ENCODE measurements at regions not wholly inside any gene's neighbourhood (a gene's known extent, or its start where the extent isn't known, plus 50 kb on each side); places are given as distances from the start of the nearest gene placed in this dataset.

- no peak for DNase-seq (ENCODE audit: low read depth)
- no peak for TF ChIP-seq CTCF (conservative IDR thresholded peaks at IDR 0.05; ENCODE audit: control insufficient read depth, insufficient read depth, low read depth, low read length)
- no peak overlapping the region for H3K4me3 ChIP-seq (ENCODE audit: control insufficient read depth, low read depth, low read length)
These were observed 446.7 kb upstream of the SMIM31 start for GRCh38 chr4:164307262-164307661.

- no peak for TF ChIP-seq CTCF (conservative IDR thresholded peaks at IDR 0.05; ENCODE audit: control insufficient read depth, insufficient read depth, low read depth, low read length)
- no peak for DNase-seq (ENCODE audit: low read depth)
- H3K4me3 ChIP-seq (ENCODE audit: control insufficient read depth, low read depth, low read length) = no peak overlapping the region
These were observed 441.3 kb upstream of the SMIM31 start for GRCh38 chr4:164312671-164313070.

GRCh38 chr4:164313853-164314252 is 440.1 kb upstream of the SMIM31 start:
- H3K4me3 ChIP-seq (ENCODE audit: control insufficient read depth, low read depth, low read length) = no peak overlapping the region
- no peak for DNase-seq (ENCODE audit: low read depth)
- no peak for TF ChIP-seq CTCF (conservative IDR thresholded peaks at IDR 0.05; ENCODE audit: control insufficient read depth, insufficient read depth, low read depth, low read length)

GRCh38 chr4:164318350-164318749 is 435.6 kb upstream of the SMIM31 start:
- H3K4me3 ChIP-seq (ENCODE audit: control insufficient read depth, low read depth, low read length) = no peak overlapping the region
- no peak for TF ChIP-seq CTCF (conservative IDR thresholded peaks at IDR 0.05; ENCODE audit: control insufficient read depth, insufficient read depth, low read depth, low read length)
- no peak for DNase-seq (ENCODE audit: low read depth)

GRCh38 chr4:164319688-164320087 is 434.2 kb upstream of the SMIM31 start:
- no peak overlapping the region for H3K4me3 ChIP-seq (ENCODE audit: control insufficient read depth, low read depth, low read length)
- no peak for TF ChIP-seq CTCF (conservative IDR thresholded peaks at IDR 0.05; ENCODE audit: control insufficient read depth, insufficient read depth, low read depth, low read length)
- no peak for DNase-seq (ENCODE audit: low read depth)

- DNase-seq (ENCODE audit: low read depth) = no peak
- no peak for TF ChIP-seq CTCF (conservative IDR thresholded peaks at IDR 0.05; ENCODE audit: control insufficient read depth, insufficient read depth, low read depth, low read length)
- no peak overlapping the region for H3K4me3 ChIP-seq (ENCODE audit: control insufficient read depth, low read depth, low read length)
These were observed 433.1 kb upstream of the SMIM31 start for GRCh38 chr4:164320847-164321246.

GRCh38 chr4:164326056-164326455 is 427.9 kb upstream of the SMIM31 start:
- DNase-seq (ENCODE audit: low read depth) = no peak
- TF ChIP-seq CTCF (conservative IDR thresholded peaks at IDR 0.05; ENCODE audit: control insufficient read depth, insufficient read depth, low read depth, low read length) = no peak
- H3K4me3 ChIP-seq (ENCODE audit: control insufficient read depth, low read depth, low read length) = no peak overlapping the region

All from fibroblast of mammary gland (primary cell).